ENCODE measurements at regions not wholly inside any gene's neighbourhood (a gene's known extent, or its start where the extent isn't known, plus 50 kb on each side); places are given as distances from the start of the nearest gene placed in this dataset.
A peak's percentile ranks its signal among the peaks of the same experiment; 100 is the strongest.
"Not testable (repeated sequence)": the region's sequence is repeated elsewhere in the genome, so short reads cannot be mapped to it uniquely, and the experiment has no call there.

DNA sequence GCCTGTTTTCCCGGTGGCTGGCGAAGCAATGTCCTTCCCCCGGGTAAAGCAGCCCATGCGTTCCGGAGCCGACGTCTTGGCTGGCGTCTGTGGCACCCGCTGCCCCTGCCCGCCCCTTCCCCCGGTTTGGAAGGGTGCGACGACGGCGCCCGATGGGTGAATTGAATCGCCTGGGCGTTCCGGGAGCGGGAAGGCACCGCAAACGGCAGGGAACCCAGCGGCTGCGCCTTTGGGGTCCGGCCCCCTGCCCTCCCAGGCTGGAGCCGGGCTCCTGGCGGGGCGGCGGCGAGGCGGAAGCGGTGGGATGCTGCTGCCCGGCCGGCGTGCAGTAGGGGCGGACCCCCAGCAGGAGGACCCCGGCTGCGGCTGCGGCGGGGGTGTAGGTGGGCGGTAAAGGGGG, 123.6 kb upstream of the RHOU start:
- H3K4me1 ChIP-seq; H3K36me3 ChIP-seq; H3K27ac ChIP-seq; DNase-seq (ENCODE audit: low spot score in 2 of 2); H3K27me3 ChIP-seq; H3K9me3 ChIP-seq; H3K4me3 ChIP-seq: not testable (repeated sequence)
- 76% methylated on average over 22 of the region's 41 CpGs; no CpG with 5 or more reads in 1 of the 2 donors for WGBS, 2 donors

- 69% methylated on average over 26 of the region's 52 CpGs; no CpG with 5 or more reads in 1 of the 2 donors for WGBS, 2 donors
Measured at GRCh38 chr1:228622002-228622716, 113.1 kb upstream of the RHOU start.

DNA sequence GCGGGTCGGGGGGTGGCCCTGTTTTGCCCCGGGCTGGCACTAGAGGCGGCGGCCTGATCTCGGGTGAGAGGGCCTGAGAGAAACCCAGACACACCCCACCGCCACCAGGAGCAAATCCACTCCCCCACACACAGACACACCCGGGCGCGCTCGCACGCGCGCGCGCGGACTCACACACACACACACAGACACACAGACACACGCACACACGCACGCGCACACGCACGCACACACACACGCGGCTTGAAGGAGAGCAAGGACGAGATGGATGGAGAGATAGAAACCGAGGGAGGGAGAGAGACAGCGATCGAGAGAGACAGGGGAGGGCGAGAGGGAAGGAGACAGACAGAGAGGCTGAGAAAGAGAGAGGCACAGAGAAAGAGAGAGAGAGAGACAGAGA, 108.8 kb upstream of the RHOU start:
- H3K36me3 ChIP-seq; H3K4me1 ChIP-seq; H3K9me3 ChIP-seq; H3K27me3 ChIP-seq; DNase-seq (ENCODE audit: low spot score in 2 of 2); H3K27ac ChIP-seq; H3K4me3 ChIP-seq: not testable (repeated sequence)
- 79% methylated on average over 23 of the region's 30 CpGs; no CpG with 5 or more reads in 1 of the 2 donors for WGBS, 2 donors

More at GRCh38 chr1:228622002-228622716, 113.1 kb upstream of the RHOU start:
- H3K36me3 ChIP-seq; H3K27me3 ChIP-seq; H3K27ac ChIP-seq; DNase-seq (ENCODE audit: low spot score in 2 of 2); H3K9me3 ChIP-seq; H3K4me1 ChIP-seq: not testable (repeated sequence)
- peak overlapping the region in 1 of 4 donors; percentile 33 for H3K4me3 ChIP-seq

DNA sequence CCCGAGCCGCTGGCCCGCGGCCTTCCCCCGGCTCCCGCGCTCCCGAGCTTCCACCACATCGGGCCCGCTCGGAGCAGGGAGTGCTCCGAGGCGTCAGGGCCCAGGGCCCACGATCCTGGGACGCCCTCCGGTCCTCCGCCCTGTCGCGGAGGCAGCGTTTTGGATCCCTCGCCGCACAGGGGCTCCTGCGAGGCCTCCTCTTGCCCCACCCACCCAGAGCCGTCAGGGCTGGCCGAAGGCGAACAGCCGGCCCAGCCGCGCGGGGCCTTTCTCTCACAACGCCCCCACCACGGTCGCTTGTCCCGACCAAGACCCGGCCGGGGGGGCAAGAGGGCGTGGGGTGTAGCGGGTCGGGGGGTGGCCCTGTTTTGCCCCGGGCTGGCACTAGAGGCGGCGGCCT, 102.4 kb upstream of the RHOU start:
- H3K27me3 ChIP-seq; H3K9me3 ChIP-seq; H3K36me3 ChIP-seq; H3K27ac ChIP-seq; DNase-seq (ENCODE audit: low spot score in 2 of 2); H3K4me1 ChIP-seq: not testable (repeated sequence)
- WGBS, 2 donors = no CpG with 5 or more reads among the region's 42 CpGs
- peak overlapping the region in 1 of 4 donors; percentile 21 for H3K4me3 ChIP-seq

- H3K4me1 ChIP-seq, H3K27me3 ChIP-seq, H3K9me3 ChIP-seq, H3K36me3 ChIP-seq: not testable (repeated sequence)
- peak overlapping the region in 3 of 4 donors; percentile 19 to 46 (median 41) for H3K4me3 ChIP-seq
- H3K27ac ChIP-seq = peak overlapping the region in 2 of 4 donors; percentile 4 to 44
- peak; percentile 73 to 82 for DNase-seq (ENCODE audit: low spot score in 2 of 2)
- WGBS, 2 donors = 0 to 39% methylated on average over 8 to 38 of the region's 40 CpGs
Measured at GRCh38 chr1:228635304-228635703, 100.0 kb upstream of the RHOU start.

GRCh38 chr1:228637529-228637928, 97.8 kb upstream of the RHOU start:
- DNase-seq (ENCODE audit: low spot score in 2 of 2); H3K9me3 ChIP-seq; H3K36me3 ChIP-seq; H3K27ac ChIP-seq; H3K27me3 ChIP-seq; H3K4me1 ChIP-seq: not testable (repeated sequence)
- WGBS, 2 donors = 23% methylated on average over 13 of the region's 39 CpGs; no CpG with 5 or more reads in 1 of the 2 donors
- peak overlapping the region in 1 of 4 donors; percentile 55 for H3K4me3 ChIP-seq

DNA sequence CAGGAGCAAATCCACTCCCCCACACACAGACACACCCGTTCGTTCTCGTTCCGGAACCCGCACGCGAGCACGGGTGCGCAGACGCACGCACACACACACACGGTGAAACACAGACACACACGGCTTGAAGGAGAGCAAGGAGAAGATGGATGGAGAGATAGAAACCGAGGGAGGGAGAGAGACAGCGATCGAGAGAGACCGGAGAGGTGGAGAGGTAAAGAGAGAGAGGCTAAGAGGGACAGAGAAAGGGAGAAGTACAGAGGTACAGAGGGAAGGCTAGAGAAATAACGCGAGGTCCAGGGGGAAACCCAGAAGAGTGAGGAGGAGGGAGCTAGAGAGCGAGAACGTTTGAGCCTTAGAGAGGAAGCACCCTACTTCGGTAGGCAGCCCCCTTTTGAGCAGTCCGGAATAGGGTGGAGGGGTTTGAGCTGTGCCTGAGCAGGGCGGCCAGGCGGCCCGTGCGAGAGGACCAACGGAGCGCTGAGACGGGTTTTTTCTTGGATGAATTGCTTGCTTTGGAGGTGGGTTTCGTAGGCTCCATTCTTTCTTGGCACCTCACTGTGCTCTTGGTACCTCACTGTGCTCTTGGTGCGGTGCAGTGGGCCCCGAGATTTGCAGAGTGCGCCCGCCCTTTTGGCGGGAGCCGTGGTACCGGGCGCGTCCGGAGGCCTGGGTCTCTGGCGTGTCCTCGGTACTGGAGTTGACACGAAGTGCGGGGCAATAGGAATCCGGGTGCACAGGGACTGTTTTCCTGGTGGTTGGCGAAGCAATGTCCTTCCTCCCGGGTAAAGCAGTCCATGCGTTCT, 88.4 kb upstream of the RHOU start:
- Histone ChIP-seq H3K36me3 (no peaks in the 10 kb centered on the region), H3K27ac (peak overlapping the region in 3 of 4 donors; percentile 3 to 65 (median 52)), H3K9me3 (no peaks in the 10 kb centered on the region), H3K27me3 (peaks cover 9 to 54% of the 10 kb centered on the region in 2 donors), H3K4me1 (peaks cover 0 to 25% (median 18%) of the 10 kb centered on the region in 4 donors), H3K4me3 (peak overlapping the region; percentile 29 to 52 (median 48))
- WGBS, 2 donors = 2 to 4% methylated on average over 41 to 43 of the region's 49 CpGs
- no peak for TF ChIP-seq EP300 (IDR thresholded peaks at IDR 0.05)
- no peak for TF ChIP-seq POLR2A (IDR thresholded peaks at IDR 0.05)
- TF ChIP-seq CTCF (IDR thresholded peaks at IDR 0.05) = no peak
- peak in 1 of 2 donors; percentile 14 for DNase-seq (ENCODE audit: low spot score in 2 of 2)
